Spinal cord (tissue), 9 donors: ENCODE measurements at regions not wholly inside any gene's neighbourhood (a gene's known extent, or its start where the extent isn't known, plus 50 kb on each side); places are given as distances from the start of the nearest gene placed in this dataset.

Experiments
- DNase-seq, 6 donors: peaks; one replicate each; pipeline versions ENCODE4 v3.0.0 to v3.0.0-alpha.2; 2013 to 2015; ENCODE audit warnings: low spot score in 6 of 6, low read depth in 4 of 6
- H3K27ac ChIP-seq: one replicate; pipeline ENCODE4 v1.5.1; 2013; ENCODE audit warnings: low read depth, low read length, control low read depth
- H3K27me3 ChIP-seq: one replicate; pipeline ENCODE4 v1.6.1; 2013; ENCODE audit warnings: low read length; ENCODE audit not compliant: control insufficient read depth, insufficient read depth
- H3K36me3 ChIP-seq: one replicate; pipeline ENCODE4 v1.6.1; 2013; ENCODE audit warnings: low read length; ENCODE audit not compliant: control insufficient read depth, insufficient read depth
- H3K4me1 ChIP-seq: one replicate; pipeline ENCODE4 v1.6.1; 2013; ENCODE audit warnings: low read length; ENCODE audit not compliant: control insufficient read depth, insufficient read depth
- H3K4me3 ChIP-seq: one replicate; pipeline ENCODE4 v1.5.1; 2013; ENCODE audit warnings: low read depth, low read length, control low read depth
- H3K9me3 ChIP-seq: one replicate; pipeline ENCODE4 v1.6.1; 2013; ENCODE audit warnings: low read length; ENCODE audit not compliant: control insufficient read depth, insufficient read depth
- WGBS: methylation state at CpG from one replicate; pipeline ENCODE4 v1.1.5; 2013; ENCODE audit warnings: missing lambda C conversion rate; ENCODE audit not compliant: insufficient coverage; 5-methylcytosine and 5-hydroxymethylcytosine counted together
- donor health status: healthy.

GRCh38 chr17:14831491-14831890 lies 433.6 kb downstream of the PMP22 start:
- Histone ChIP-seq H3K4me1 (no peaks in the 10 kb centered on the region), H3K27me3 (no peaks in the 10 kb centered on the region), H3K36me3 (no peaks in the 10 kb centered on the region), H3K9me3 (no peaks in the 10 kb centered on the region), H3K4me3 (no peak overlapping the region), H3K27ac (no peak overlapping the region)
- DNase-seq = peak in 2 of 6 donors; percentile 6 to 40
- WGBS = no CpG with 5 or more reads among the region's 2 CpGs

GRCh38 chr17:14827396-14827919 lies 437.7 kb downstream of the PMP22 start:
- Histone ChIP-seq H3K4me1 (no peaks in the 10 kb centered on the region), H3K9me3 (peaks cover 2% of the 10 kb centered on the region), H3K27me3 (no peaks in the 10 kb centered on the region), H3K27ac (no peak overlapping the region), H3K36me3 (no peaks in the 10 kb centered on the region), H3K4me3 (no peak overlapping the region)
- 85% methylated on average over 6 of the region's 6 CpGs for WGBS
- DNase-seq = no peak

- DNase-seq = peak in 3 of 6 donors; percentile 18 to 73 (median 40)
- 24% methylated on average over 2 of the region's 3 CpGs for WGBS
- Histone ChIP-seq H3K27me3 (no peaks in the 10 kb centered on the region), H3K4me1 (no peaks in the 10 kb centered on the region), H3K4me3 (no peak overlapping the region), H3K27ac (no peak overlapping the region), H3K9me3 (peaks cover 2% of the 10 kb centered on the region), H3K36me3 (no peaks in the 10 kb centered on the region)
These were observed 438.8 kb downstream of the PMP22 start for GRCh38 chr17:14826358-14826757.

DNA sequence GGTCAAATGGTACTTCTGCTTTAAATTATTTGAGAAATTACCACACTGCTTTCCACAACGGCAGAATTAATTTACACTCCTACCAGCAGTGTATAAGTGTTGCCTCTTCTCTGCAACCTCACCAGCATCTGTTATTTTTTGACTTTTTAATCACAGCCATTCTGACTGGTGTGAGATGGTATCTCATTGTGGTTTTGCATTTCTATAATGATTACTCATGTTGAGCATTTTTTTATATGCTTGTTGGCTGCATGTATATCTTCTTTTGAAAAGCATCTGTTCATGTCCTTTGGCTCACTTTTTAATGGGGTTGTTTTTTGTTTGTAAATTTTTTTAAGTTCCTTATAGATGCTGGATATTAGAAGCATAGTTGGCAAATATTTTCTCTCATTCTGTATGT lies 446.7 kb downstream of the PMP22 start:
- DNase-seq = no peak
- H3K4me1 ChIP-seq = no peaks in the 10 kb centered on the region
- H3K36me3 ChIP-seq = no peaks in the 10 kb centered on the region
- WGBS = no CpG with 5 or more reads among the region's 1 CpG
- no peaks in the 10 kb centered on the region for H3K9me3 ChIP-seq
- H3K27ac ChIP-seq = no peak overlapping the region
- H3K27me3 ChIP-seq = no peaks in the 10 kb centered on the region
- H3K4me3 ChIP-seq = no peak overlapping the region

- Histone ChIP-seq H3K27ac (no peak overlapping the region), H3K27me3 (no peaks in the 10 kb centered on the region), H3K9me3 (no peaks in the 10 kb centered on the region), H3K36me3 (no peaks in the 10 kb centered on the region), H3K4me1 (no peaks in the 10 kb centered on the region), H3K4me3 (no peak overlapping the region)
- no peak for DNase-seq
- 80% methylated on average over 2 of the region's 6 CpGs for WGBS
These were observed 450.0 kb downstream of the PMP22 start for GRCh38 chr17:14815079-14815478.

GRCh38 chr17:14813649-14814370 lies 451.3 kb downstream of the PMP22 start:
- 44% methylated on average over 12 of the region's 18 CpGs for WGBS
- no peak for DNase-seq

GRCh38 chr17:14808425-14808824 lies 456.7 kb downstream of the PMP22 start:
- H3K9me3 ChIP-seq = peaks cover 1% of the 10 kb centered on the region
- no peaks in the 10 kb centered on the region for H3K4me1 ChIP-seq
- H3K4me3 ChIP-seq = no peak overlapping the region
- no peak overlapping the region for H3K27ac ChIP-seq
- H3K36me3 ChIP-seq = no peaks in the 10 kb centered on the region
- H3K27me3 ChIP-seq = no peaks in the 10 kb centered on the region
- no peak for DNase-seq

More at GRCh38 chr17:14813649-14814370, 451.3 kb downstream of the PMP22 start:
- H3K9me3 ChIP-seq = no peaks in the 10 kb centered on the region
- no peak overlapping the region for H3K4me3 ChIP-seq
- no peaks in the 10 kb centered on the region for H3K27me3 ChIP-seq
- H3K4me1 ChIP-seq = no peaks in the 10 kb centered on the region
- no peak overlapping the region for H3K27ac ChIP-seq
- H3K36me3 ChIP-seq = no peaks in the 10 kb centered on the region

GRCh38 chr17:14805348-14805747 lies 459.8 kb downstream of the PMP22 start:
- Histone ChIP-seq H3K27me3 (no peaks in the 10 kb centered on the region), H3K4me3 (no peak overlapping the region), H3K9me3 (peaks cover 1% of the 10 kb centered on the region), H3K36me3 (no peaks in the 10 kb centered on the region), H3K27ac (no peak overlapping the region), H3K4me1 (no peaks in the 10 kb centered on the region)
- DNase-seq = peak in 1 of 6 donors; percentile 57

DNA sequence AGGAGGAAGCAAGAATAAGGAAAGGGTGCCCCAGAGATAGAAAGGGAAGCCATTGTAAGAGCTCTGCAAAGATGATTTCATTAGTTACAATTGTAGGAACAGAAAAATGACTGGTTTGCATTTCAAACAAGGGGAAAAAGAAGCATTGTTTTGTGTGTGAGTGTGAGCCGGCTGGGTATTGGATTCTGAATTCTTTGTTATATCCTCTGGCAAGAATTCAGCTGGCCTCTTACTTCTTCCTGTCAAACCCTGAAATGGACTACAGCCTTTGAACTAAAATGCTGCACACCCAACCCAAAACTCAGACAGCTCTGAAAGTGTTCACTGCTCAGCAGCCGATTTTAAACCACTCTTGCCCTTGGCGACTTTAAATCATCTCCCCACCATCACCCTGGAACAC lies 461.3 kb downstream of the PMP22 start:
- H3K4me1 ChIP-seq = no peaks in the 10 kb centered on the region
- 42% methylated on average over 2 of the region's 3 CpGs for WGBS
- peaks cover 1% of the 10 kb centered on the region for H3K9me3 ChIP-seq
- no peak overlapping the region for H3K27ac ChIP-seq
- peak in 2 of 6 donors; percentile 32 to 53 for DNase-seq
- H3K36me3 ChIP-seq = no peaks in the 10 kb centered on the region
- H3K4me3 ChIP-seq = no peak overlapping the region
- no peaks in the 10 kb centered on the region for H3K27me3 ChIP-seq

- H3K27ac ChIP-seq = no peak overlapping the region
- WGBS = 50% methylated on average over 1 of the region's 6 CpGs
- peaks cover 3% of the 10 kb centered on the region for H3K4me1 ChIP-seq
- no peaks in the 10 kb centered on the region for H3K27me3 ChIP-seq
- H3K9me3 ChIP-seq = no peaks in the 10 kb centered on the region
- H3K36me3 ChIP-seq = no peaks in the 10 kb centered on the region
- no peak overlapping the region for H3K4me3 ChIP-seq
- no peak for DNase-seq
These were observed 467.3 kb downstream of the PMP22 start for GRCh38 chr17:14797801-14798200.
